ENCODE measurements at regions not wholly inside any gene's neighbourhood (a gene's known extent, or its start where the extent isn't known, plus 50 kb on each side); places are given as distances from the start of the nearest gene placed in this dataset.

DNA sequence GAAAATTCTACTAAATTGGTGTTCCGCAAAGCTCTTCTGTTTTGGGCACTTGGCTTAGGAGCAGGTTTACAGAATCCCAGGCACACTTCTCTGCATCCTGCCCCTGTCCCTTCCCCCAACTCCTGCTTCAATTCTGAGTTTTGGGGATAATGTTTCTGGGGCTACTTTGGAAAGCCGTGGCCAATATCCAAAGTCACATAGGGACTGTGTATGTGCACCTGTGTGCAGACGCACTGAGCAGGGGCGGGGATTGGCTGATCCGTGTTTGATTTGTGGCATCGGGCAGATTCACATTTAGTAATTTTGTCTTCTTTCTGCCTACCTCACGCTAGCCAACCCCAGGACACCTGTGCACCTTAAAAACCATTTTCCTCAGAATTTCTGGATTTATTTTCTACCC is 491.9 kb downstream of the SIPA1L2 start:
- Histone ChIP-seq H4K20me1 (ENCODE audit: insufficient read depth) (no peaks in the 10 kb centered on the region), H3K79me2 (replicated peaks; ENCODE audit: insufficient read depth, low read length) (no peaks in the 10 kb centered on the region), H3K36me3 (ENCODE audit: insufficient read depth, low read length) (no peaks in the 10 kb centered on the region), H3K9me2 (ENCODE audit: insufficient read depth, low read length) (no peaks in the 10 kb centered on the region), H3F3A (ENCODE audit: insufficient read depth, low read length, poor library complexity, severe bottlenecking) (no peaks in the 10 kb centered on the region), H3K4me2 (ENCODE audit: low read length) (no peak overlapping the region), H3K27ac (ENCODE audit: low read length) (no peak overlapping the region), H3K9ac (ENCODE audit: low read length) (no peak overlapping the region), H2AFZ (ENCODE audit: low read depth, low read length) (no peak overlapping the region), H3K9me3 (ENCODE audit: low read length) (no peaks in the 10 kb centered on the region), H3K4me3 (ENCODE audit: low read length) (no peak overlapping the region), H3K27me3 (ENCODE audit: insufficient read depth, low read depth, low read length) (no peaks in the 10 kb centered on the region)
- no peak for TF ChIP-seq MXI1 (conservative IDR thresholded peaks at IDR 0.05; ENCODE audit: poor library complexity, severe bottlenecking)
- no peak for TF ChIP-seq RAD21 (conservative IDR thresholded peaks at IDR 0.05)
- TF ChIP-seq, protein P1, sequence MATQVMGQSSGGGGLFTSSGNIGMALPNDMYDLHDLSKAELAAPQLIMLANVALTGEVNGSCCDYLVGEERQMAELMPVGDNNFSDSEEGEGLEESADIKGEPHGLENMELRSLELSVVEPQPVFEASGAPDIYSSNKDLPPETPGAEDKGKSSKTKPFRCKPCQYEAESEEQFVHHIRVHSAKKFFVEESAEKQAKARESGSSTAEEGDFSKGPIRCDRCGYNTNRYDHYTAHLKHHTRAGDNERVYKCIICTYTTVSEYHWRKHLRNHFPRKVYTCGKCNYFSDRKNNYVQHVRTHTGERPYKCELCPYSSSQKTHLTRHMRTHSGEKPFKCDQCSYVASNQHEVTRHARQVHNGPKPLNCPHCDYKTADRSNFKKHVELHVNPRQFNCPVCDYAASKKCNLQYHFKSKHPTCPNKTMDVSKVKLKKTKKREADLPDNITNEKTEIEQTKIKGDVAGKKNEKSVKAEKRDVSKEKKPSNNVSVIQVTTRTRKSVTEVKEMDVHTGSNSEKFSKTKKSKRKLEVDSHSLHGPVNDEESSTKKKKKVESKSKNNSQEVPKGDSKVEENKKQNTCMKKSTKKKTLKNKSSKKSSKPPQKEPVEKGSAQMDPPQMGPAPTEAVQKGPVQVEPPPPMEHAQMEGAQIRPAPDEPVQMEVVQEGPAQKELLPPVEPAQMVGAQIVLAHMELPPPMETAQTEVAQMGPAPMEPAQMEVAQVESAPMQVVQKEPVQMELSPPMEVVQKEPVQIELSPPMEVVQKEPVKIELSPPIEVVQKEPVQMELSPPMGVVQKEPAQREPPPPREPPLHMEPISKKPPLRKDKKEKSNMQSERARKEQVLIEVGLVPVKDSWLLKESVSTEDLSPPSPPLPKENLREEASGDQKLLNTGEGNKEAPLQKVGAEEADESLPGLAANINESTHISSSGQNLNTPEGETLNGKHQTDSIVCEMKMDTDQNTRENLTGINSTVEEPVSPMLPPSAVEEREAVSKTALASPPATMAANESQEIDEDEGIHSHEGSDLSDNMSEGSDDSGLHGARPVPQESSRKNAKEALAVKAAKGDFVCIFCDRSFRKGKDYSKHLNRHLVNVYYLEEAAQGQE (IDR thresholded peaks at IDR 0.05; ENCODE audit: borderline replicate concordance): no peak
- TF ChIP-seq EZH2 (IDR thresholded peaks at IDR 0.05; ENCODE audit: borderline replicate concordance, insufficient read depth, low read length, poor library complexity, severe bottlenecking): no peak
- TF ChIP-seq SMC3 (conservative IDR thresholded peaks at IDR 0.05; ENCODE audit: poor library complexity): no peak
- no peak for TF ChIP-seq TAF1 (IDR thresholded peaks at IDR 0.05; ENCODE audit: low read depth)
- TF ChIP-seq, protein P2, sequence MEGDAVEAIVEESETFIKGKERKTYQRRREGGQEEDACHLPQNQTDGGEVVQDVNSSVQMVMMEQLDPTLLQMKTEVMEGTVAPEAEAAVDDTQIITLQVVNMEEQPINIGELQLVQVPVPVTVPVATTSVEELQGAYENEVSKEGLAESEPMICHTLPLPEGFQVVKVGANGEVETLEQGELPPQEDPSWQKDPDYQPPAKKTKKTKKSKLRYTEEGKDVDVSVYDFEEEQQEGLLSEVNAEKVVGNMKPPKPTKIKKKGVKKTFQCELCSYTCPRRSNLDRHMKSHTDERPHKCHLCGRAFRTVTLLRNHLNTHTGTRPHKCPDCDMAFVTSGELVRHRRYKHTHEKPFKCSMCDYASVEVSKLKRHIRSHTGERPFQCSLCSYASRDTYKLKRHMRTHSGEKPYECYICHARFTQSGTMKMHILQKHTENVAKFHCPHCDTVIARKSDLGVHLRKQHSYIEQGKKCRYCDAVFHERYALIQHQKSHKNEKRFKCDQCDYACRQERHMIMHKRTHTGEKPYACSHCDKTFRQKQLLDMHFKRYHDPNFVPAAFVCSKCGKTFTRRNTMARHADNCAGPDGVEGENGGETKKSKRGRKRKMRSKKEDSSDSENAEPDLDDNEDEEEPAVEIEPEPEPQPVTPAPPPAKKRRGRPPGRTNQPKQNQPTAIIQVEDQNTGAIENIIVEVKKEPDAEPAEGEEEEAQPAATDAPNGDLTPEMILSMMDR (IDR thresholded peaks at IDR 0.05; ENCODE audit: poor library complexity, severe bottlenecking): no peak
- TF ChIP-seq EP300 (conservative IDR thresholded peaks at IDR 0.05; ENCODE audit: poor library complexity, severe bottlenecking): no peak
- TF ChIP-seq POLR2AphosphoS5 (IDR thresholded peaks at IDR 0.05): no peak

DNA sequence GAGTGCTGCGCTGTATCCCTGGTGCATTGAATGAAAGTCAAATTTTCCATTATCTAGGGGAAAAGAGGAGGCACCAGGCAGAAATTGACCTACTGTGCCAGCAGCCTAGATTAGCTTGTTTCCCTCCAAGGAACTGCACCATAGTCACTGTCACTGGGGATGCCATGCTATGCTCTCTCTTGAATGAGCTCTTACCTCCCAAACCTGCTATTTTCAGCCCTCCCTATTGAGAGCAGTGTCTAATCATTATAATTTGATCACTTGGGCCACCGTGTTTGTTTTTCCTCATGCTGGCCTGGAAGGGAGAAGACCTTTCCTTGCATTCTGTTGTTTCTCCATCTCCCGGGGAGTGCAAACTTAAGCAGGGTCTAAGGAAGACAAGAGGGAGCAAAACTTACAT is 492.9 kb downstream of the SIPA1L2 start:
- no peak overlapping the region for H3K9ac ChIP-seq (ENCODE audit: low read length)
- no peaks in the 10 kb centered on the region for H3K9me3 ChIP-seq (ENCODE audit: low read length)
- no peak overlapping the region for H3K4me3 ChIP-seq (ENCODE audit: low read length)
- no peak overlapping the region for H3K27ac ChIP-seq (ENCODE audit: low read length)
- no peaks in the 10 kb centered on the region for H3F3A ChIP-seq (ENCODE audit: insufficient read depth, low read length, poor library complexity, severe bottlenecking)
- H3K79me2 ChIP-seq (replicated peaks; ENCODE audit: insufficient read depth, low read length): no peaks in the 10 kb centered on the region
- no peaks in the 10 kb centered on the region for H3K27me3 ChIP-seq (ENCODE audit: insufficient read depth, low read depth, low read length)
- H3K4me2 ChIP-seq (ENCODE audit: low read length): no peak overlapping the region
- H3K36me3 ChIP-seq (ENCODE audit: insufficient read depth, low read length): no peaks in the 10 kb centered on the region
- no peak overlapping the region for H2AFZ ChIP-seq (ENCODE audit: low read depth, low read length)
- H4K20me1 ChIP-seq (ENCODE audit: insufficient read depth): no peaks in the 10 kb centered on the region
- no peaks in the 10 kb centered on the region for H3K9me2 ChIP-seq (ENCODE audit: insufficient read depth, low read length)
- TF ChIP-seq TAF1 (IDR thresholded peaks at IDR 0.05; ENCODE audit: low read depth) (no peak), SMC3 (conservative IDR thresholded peaks at IDR 0.05; ENCODE audit: poor library complexity) (no peak), EZH2 (IDR thresholded peaks at IDR 0.05; ENCODE audit: borderline replicate concordance, insufficient read depth, low read length, poor library complexity, severe bottlenecking) (no peak), POLR2AphosphoS5 (IDR thresholded peaks at IDR 0.05) (no peak), MXI1 (conservative IDR thresholded peaks at IDR 0.05; ENCODE audit: poor library complexity, severe bottlenecking) (no peak), RAD21 (conservative IDR thresholded peaks at IDR 0.05) (no peak), EP300 (conservative IDR thresholded peaks at IDR 0.05; ENCODE audit: poor library complexity, severe bottlenecking) (no peak)
- TF ChIP-seq, protein P1 (IDR thresholded peaks at IDR 0.05; ENCODE audit: borderline replicate concordance): no peak
- TF ChIP-seq, protein P2 (IDR thresholded peaks at IDR 0.05; ENCODE audit: poor library complexity, severe bottlenecking): no peak
